Large intestine (tissue), 3 donors: ENCODE measurements at regions not wholly inside any gene's neighbourhood (a gene's known extent, or its start where the extent isn't known, plus 50 kb on each side); places are given as distances from the start of the nearest gene placed in this dataset.

Experiments used
- DNase-seq, 2 donors: peaks; one replicate each; pipeline versions ENCODE4 v3.0.0 to v3.0.0-alpha.2; 2013
- H3K27ac ChIP-seq: one replicate; pipeline ENCODE4 v1.5.1; 2013; ENCODE audit warnings: low read length
- H3K27me3 ChIP-seq: 2 replicates; pipeline ENCODE4 v1.6.1; 2013; ENCODE audit warnings: low read length; ENCODE audit not compliant: control insufficient read depth, insufficient read depth
- H3K36me3 ChIP-seq: 2 replicates; pipeline ENCODE4 v1.6.1; 2013; ENCODE audit warnings: low read length; ENCODE audit not compliant: control insufficient read depth, insufficient read depth
- H3K4me1 ChIP-seq: one replicate; pipeline ENCODE4 v1.6.1; 2013; ENCODE audit warnings: low read length; ENCODE audit not compliant: control insufficient read depth, insufficient read depth
- H3K4me3 ChIP-seq: one replicate; pipeline ENCODE4 v1.5.1; 2013; ENCODE audit warnings: low read length
- H3K9me3 ChIP-seq: one replicate; pipeline ENCODE4 v1.6.1; 2013; ENCODE audit warnings: mild to moderate bottlenecking, low read depth, low read length, moderate library complexity; ENCODE audit not compliant: control insufficient read depth
- WGBS: methylation state at CpG from one replicate; pipeline ENCODE4 v1.1.5; 2013; ENCODE audit warnings: low lambda C conversion rate; ENCODE audit not compliant: insufficient coverage; 5-methylcytosine and 5-hydroxymethylcytosine counted together

DNA sequence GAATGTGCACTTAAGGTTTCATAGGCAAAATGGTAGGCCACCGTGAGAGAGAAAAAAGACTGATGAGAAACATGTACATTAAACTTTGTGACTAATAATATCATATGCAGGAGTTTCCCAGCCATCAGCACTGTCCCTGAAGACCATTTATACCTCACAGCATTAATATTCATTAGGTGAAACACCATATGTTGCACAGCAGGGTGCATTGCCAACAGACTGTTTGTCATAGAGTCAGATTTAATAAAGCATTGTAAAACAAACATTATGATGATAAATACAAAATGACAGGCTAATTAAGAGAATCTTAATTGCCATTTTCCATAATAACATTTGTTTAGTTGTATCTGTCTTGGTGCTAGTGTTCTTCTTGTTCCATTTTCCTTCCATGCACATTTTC is 578.3 kb downstream of the EPHA3 start:
- no CpG with 5 or more reads among the region's 1 CpG for whole genome bisulfite sequencing
- DNase-seq: no peak

DNA sequence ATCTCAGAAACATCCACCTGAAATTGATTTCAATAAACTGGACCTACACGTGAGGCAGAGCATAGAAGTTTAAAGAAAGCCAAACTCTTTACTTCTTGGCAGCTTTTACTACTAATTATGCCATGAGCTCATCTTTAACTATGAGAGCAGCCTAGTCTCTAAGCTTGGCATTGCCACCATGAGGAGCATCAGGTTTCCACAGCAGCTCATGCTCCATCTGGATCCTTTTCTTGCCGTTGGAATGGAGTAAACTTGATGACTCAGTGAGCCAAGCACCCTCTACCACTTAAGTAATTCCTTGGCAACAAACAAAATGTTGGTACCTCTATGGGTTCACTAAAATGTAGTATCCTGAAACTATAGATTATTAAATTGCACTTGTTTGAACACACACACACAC is 583.2 kb downstream of the EPHA3 start:
- Histone ChIP-seq H3K36me3 (no peaks in the 10 kb centered on the region), H3K27ac (no peak overlapping the region), H3K4me3 (no peak overlapping the region), H3K9me3 (no peaks in the 10 kb centered on the region), H3K27me3 (no peaks in the 10 kb centered on the region), H3K4me1 (no peaks in the 10 kb centered on the region)
- no peak for DNase-seq
- 100% methylated on average over 1 of the region's 2 CpGs for WGBS

More for the DNA sequence above, 578.3 kb downstream of the EPHA3 start:
- Histone ChIP-seq H3K4me3 (no peak overlapping the region), H3K9me3 (no peaks in the 10 kb centered on the region), H3K4me1 (no peaks in the 10 kb centered on the region), H3K27ac (no peak overlapping the region), H3K36me3 (no peaks in the 10 kb centered on the region), H3K27me3 (no peaks in the 10 kb centered on the region)

DNA sequence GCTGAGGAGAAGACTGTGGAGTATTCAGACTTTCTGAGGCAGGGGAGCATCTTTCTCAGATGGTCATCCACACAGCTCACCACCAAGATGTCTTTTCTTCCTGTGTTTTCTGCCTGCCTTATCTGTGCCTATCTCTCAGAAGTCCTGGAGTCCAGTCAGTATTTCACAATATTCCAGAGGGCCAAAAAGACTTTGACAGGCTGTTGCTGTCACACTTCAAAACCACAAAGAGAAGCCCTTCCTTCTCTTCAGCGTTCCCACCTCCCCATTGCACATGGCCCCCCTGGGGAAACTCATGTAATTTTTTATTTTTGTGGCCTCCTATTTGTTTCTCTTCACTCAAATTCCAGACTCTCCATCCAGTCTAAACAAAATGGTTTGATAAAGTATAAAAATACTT is 585.2 kb downstream of the EPHA3 start:
- WGBS: 80% methylated on average over 1 of the region's 1 CpG
- DNase-seq: no peak
- no peaks in the 10 kb centered on the region for H3K4me1 ChIP-seq
- no peaks in the 10 kb centered on the region for H3K9me3 ChIP-seq
- no peaks in the 10 kb centered on the region for H3K36me3 ChIP-seq
- no peak overlapping the region for H3K4me3 ChIP-seq
- H3K27ac ChIP-seq: no peak overlapping the region
- H3K27me3 ChIP-seq: no peaks in the 10 kb centered on the region

DNA sequence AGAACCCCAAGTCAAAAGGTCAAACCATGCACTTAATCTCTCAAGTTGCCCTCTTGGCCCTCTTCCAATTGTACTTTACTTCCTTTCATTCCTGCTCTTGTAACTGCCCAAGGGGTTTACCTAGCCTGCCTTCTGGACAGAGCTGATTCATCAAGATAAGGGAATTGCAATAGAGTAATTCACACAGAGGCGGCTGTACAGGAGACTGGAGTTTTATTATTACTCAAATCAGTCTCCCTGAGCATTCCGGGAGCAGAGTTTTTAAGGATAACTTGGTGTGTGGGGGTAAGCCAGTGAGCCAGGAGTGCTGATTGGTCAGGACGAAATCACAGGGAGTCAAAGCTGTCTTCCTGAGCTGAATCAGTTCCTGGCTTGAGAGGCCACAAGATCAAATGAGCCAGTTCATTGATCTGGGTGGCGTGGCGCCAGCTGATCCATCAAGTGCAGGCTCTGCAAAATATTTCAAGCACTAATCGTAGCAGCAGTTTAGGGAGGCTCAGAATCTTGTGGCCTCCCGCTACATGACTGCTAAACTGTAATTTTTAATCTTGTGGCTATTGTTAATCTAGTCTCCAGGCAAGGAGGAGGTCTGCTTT is 590.0 kb downstream of the EPHA3 start:
- Histone ChIP-seq H3K27me3 (no peaks in the 10 kb centered on the region), H3K9me3 (no peaks in the 10 kb centered on the region), H3K4me3 (no peak overlapping the region), H3K4me1 (no peaks in the 10 kb centered on the region), H3K27ac (no peak overlapping the region), H3K36me3 (no peaks in the 10 kb centered on the region)
- 60% methylated on average over 1 of the region's 7 CpGs for WGBS
- DNase-seq: no peak

DNA sequence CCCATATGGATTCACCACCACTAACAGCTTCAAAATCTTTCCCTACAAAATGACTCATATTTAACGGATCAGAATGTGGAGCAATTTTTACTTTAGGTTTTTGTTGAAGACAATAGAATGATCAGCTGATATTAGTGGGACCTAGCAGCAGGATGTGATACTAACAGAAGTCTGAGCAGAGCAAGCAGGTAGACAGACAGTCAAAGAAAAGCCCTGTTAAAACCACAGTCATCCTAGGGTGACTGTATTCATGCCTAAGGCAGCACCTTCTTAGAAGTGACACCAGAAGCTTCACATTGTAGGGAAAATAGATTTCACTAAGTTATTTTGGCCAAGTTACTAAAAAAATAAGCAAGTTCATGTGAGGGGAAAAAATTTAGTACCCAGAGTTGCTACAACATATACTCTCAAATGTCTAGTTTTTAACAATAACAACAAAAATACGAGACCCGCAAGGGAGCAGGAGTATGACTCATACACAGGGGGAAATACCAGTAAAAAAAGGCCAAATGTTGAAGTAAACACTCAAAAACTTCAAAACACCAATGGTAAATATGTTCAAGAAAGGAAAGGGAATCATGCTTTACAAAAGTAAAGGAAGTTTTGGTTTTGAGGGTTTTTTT is 590.9 kb downstream of the EPHA3 start:
- Histone ChIP-seq H3K27ac (no peak overlapping the region), H3K27me3 (no peaks in the 10 kb centered on the region), H3K4me1 (no peaks in the 10 kb centered on the region), H3K36me3 (no peaks in the 10 kb centered on the region), H3K4me3 (no peak overlapping the region), H3K9me3 (no peaks in the 10 kb centered on the region)
- 100% methylated on average over 2 of the region's 3 CpGs for WGBS
- no peak for DNase-seq

DNA sequence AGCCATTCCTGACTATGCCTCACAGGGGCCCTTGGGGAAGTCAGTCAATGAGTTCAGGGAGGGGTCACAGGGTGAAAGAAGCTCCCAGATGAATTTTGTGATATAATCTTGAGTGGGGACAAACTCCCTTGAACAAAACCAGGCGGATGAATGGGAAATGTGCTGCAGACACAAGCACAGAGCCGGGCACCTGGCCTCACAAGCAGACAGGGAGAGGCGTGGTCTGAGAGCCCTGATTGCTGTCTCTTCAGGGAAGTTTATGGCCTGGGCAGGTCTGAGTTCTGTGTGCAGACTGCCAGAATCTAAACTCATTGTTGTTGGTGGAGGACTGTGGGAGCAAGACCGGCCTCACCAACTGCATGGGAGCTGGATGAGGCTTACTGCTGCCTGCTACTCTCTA is 591.8 kb downstream of the EPHA3 start:
- WGBS: no CpG with 5 or more reads among the region's 4 CpGs
- Histone ChIP-seq H3K4me3 (no peak overlapping the region), H3K4me1 (no peaks in the 10 kb centered on the region), H3K27me3 (no peaks in the 10 kb centered on the region), H3K27ac (no peak overlapping the region), H3K9me3 (no peaks in the 10 kb centered on the region), H3K36me3 (no peaks in the 10 kb centered on the region)
- DNase-seq: no peak

DNA sequence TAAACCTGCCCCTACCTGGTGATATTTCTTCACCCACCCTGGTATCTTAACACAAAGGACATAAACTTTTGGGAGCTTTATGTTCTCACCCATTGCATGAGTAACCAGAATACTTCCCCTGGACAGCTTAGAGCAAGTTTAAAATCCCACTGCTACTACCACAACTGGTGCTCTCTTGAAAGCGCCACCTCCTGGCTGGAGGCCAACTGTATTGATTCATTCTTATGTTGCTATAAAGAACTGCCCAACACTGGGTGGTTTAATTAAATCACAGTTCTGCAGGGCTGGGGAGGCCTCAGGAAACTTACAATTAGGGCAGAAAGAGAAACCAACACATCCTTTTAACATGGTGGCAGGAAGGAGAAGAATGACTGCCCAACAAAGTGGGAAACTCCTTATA is 592.4 kb downstream of the EPHA3 start:
- DNase-seq: no peak
- Histone ChIP-seq H3K36me3 (no peaks in the 10 kb centered on the region), H3K27ac (no peak overlapping the region), H3K9me3 (no peaks in the 10 kb centered on the region), H3K4me3 (no peak overlapping the region), H3K27me3 (no peaks in the 10 kb centered on the region), H3K4me1 (no peaks in the 10 kb centered on the region)
- WGBS: no CpG with 5 or more reads among the region's 1 CpG

DNA sequence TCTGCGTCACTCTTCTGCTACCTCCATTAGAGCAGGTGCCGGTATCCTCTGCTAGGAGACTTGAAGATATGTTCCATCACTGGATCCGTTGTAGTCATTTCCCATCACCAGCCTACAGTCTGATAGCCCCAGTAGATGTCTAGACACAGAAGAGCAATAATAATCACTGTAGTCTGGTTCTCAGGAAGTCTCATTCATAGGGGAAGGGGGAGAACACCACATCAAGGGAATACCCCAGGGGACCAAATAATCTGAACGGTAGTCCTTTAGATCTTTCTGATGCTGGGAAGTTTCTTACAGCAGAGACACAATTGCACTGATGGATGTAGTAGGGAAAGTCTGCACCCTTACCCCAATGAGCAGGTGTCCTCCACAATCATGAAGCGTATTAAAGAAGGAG is 595.0 kb downstream of the EPHA3 start:
- no peaks in the 10 kb centered on the region for H3K4me1 ChIP-seq
- DNase-seq: no peak
- H3K36me3 ChIP-seq: no peaks in the 10 kb centered on the region
- no peak overlapping the region for H3K4me3 ChIP-seq
- no CpG with 5 or more reads among the region's 5 CpGs for WGBS
- no peaks in the 10 kb centered on the region for H3K27me3 ChIP-seq
- H3K9me3 ChIP-seq: no peaks in the 10 kb centered on the region
- H3K27ac ChIP-seq: no peak overlapping the region

DNA sequence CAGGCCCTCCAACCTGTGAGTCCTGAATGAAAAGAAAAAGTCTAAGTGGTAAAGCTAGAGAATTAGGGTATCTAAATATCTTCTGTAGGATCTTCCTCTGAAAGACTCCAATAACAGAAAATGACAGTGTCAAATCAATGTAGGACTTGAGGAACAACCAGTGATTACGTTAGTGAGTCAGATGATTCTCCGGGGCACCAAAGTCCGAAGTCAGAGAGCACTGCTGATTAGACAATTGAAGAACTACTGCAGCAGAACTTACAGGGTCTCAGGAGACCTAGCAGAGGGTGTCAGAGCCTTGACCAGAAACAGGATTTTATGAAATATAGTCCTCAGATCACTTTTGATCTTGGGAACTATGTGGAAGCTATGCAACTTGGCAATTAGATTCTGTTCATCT is 605.8 kb downstream of the EPHA3 start:
- no peaks in the 10 kb centered on the region for H3K27me3 ChIP-seq
- DNase-seq: no peak
- H3K4me1 ChIP-seq: no peaks in the 10 kb centered on the region
- no peak overlapping the region for H3K4me3 ChIP-seq
- H3K9me3 ChIP-seq: no peaks in the 10 kb centered on the region
- WGBS: no CpG with 5 or more reads among the region's 3 CpGs
- H3K36me3 ChIP-seq: no peaks in the 10 kb centered on the region
- no peak overlapping the region for H3K27ac ChIP-seq

DNA sequence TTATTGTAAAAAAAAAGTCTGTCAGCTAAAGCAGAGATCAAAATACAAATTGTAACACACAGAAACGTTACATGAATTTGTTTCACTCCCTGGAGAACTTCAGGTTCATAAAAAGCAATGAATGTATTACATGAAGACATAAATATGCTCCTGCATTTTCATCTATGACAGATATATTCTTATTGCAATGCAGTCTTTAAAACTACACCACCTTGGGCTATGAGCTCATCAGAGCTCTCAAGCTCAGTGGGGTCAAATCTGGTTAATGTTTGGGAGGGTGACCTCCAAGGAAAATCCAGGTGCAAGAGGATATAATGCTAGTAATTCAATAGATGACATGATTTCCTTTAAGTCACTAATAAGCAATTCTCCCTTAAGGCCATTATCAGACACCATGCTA is 606.8 kb downstream of the EPHA3 start:
- WGBS: no CpG with 5 or more reads among the region's 1 CpG
- H3K27me3 ChIP-seq: no peaks in the 10 kb centered on the region

More for the DNA sequence above, 606.8 kb downstream of the EPHA3 start:
- Histone ChIP-seq H3K36me3 (no peaks in the 10 kb centered on the region), H3K4me1 (no peaks in the 10 kb centered on the region), H3K9me3 (no peaks in the 10 kb centered on the region), H3K4me3 (no peak overlapping the region), H3K27ac (no peak overlapping the region)
- no peak for DNase-seq
